ENCODE measurements at regions not wholly inside any gene's neighbourhood (a gene's known extent, or its start where the extent isn't known, plus 50 kb on each side); places are given as distances from the start of the nearest gene placed in this dataset.

DNA sequence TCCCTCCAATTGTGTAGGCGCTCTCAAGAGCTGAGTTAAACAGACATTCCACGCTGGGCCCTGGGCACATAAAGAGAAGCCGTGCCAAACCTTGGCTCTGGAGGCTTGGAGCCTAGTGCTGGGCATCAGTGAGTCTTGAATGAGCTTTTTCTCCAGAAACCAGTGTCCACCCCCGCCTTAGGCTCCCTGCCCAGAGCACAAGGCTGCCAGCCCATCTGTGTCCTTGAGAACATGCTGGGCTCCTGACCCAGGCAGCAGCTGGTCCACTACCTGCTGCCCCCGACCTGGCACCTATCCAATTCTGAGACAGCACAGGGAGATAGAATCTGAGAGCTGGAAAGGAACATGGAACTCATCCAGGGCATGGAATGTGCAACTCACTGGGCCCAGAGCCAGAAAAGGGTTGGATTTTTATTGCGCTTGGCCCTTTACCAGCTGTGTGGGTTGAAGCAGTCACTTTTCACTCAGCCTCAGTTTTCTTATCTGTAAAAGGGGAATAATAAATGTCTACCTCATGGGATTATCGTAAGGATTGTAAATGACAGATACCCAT, 92.4 kb upstream of the CPLX2 start:
- TF ChIP-seq, protein P1, sequence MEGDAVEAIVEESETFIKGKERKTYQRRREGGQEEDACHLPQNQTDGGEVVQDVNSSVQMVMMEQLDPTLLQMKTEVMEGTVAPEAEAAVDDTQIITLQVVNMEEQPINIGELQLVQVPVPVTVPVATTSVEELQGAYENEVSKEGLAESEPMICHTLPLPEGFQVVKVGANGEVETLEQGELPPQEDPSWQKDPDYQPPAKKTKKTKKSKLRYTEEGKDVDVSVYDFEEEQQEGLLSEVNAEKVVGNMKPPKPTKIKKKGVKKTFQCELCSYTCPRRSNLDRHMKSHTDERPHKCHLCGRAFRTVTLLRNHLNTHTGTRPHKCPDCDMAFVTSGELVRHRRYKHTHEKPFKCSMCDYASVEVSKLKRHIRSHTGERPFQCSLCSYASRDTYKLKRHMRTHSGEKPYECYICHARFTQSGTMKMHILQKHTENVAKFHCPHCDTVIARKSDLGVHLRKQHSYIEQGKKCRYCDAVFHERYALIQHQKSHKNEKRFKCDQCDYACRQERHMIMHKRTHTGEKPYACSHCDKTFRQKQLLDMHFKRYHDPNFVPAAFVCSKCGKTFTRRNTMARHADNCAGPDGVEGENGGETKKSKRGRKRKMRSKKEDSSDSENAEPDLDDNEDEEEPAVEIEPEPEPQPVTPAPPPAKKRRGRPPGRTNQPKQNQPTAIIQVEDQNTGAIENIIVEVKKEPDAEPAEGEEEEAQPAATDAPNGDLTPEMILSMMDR (IDR thresholded peaks at IDR 0.05; ENCODE audit: borderline replicate concordance, extremely low read depth, low read length, poor library complexity, severe bottlenecking) = no peak
- TF ChIP-seq EZH2 (IDR thresholded peaks at IDR 0.05; ENCODE audit: borderline replicate concordance, low read depth, low read length, severe bottlenecking) = no peak
